Peyer's patch (tissue), 4 donors: ENCODE measurements at regions not wholly inside any gene's neighbourhood (a gene's known extent, or its start where the extent isn't known, plus 50 kb on each side); places are given as distances from the start of the nearest gene placed in this dataset.
"Not testable (repeated sequence)": the region's sequence is repeated elsewhere in the genome, so short reads cannot be mapped to it uniquely, and the experiment has no call there.

Source experiments
- DNase-seq, 3 donors: peaks; one replicate each; pipeline ENCODE4 v3.0.0-alpha.2; 2017 to 2019
- H3K27ac ChIP-seq, 4 donors: fragments of 200-600 bp; sonication (generic); one replicate each; pipeline ENCODE4 v1.5.1; 2016 to 2019
- H3K27me3 ChIP-seq, 2 donors: fragments of 200-600 bp; sonication (generic); one replicate each; pipeline ENCODE4 v1.5.1; 2019
- H3K36me3 ChIP-seq, 3 donors: fragments of 200-600 bp; sonication (generic); one replicate each; pipeline ENCODE4 v1.5.1; 2016 to 2019
- H3K4me1 ChIP-seq, 4 donors: fragments of 200-600 bp; sonication (generic); one replicate each; pipeline ENCODE4 v1.5.1; 2016 to 2019
- H3K4me3 ChIP-seq, 4 donors: fragments of 200-600 bp; sonication (generic); 1 replicate in 3 of 4; 2 replicates in 1 of 4; pipeline ENCODE4 v1.5.1; 2016 to 2019; ENCODE audit warnings: mild to moderate bottlenecking in 1 of 4
- H3K9me3 ChIP-seq, 4 donors: fragments of 200-600 bp; sonication (generic); one replicate each; pipeline ENCODE4 v1.5.1; 2016 to 2019; ENCODE audit warnings: mild to moderate bottlenecking in 1 of 4
- POLR2A ChIP-seq, 2 donors: fragments of 450-650 bp; IDR thresholded peaks; one replicate each; pipeline ENCODE4 v1.5.1; 2017; ENCODE audit warnings: antibody characterized with exemption in 2 of 2, mild to moderate bottlenecking in 2 of 2, moderate library complexity in 2 of 2
- TF ChIP-seq, protein P1 (sequence below), 6 experiments: fragments of 450-650 bp in 4 of 6; fragments of 200-600 bp in 2 of 6; sonication (generic) in 1 of 6; IDR thresholded peaks; one replicate each; pipeline ENCODE4 v1.5.1; 2017 to 2019; ENCODE audit warnings: antibody characterized with exemption in 6 of 6, mild to moderate bottlenecking in 3 of 6, moderate library complexity in 1 of 6

- no peaks in the 10 kb centered on the region for H3K9me3 ChIP-seq
- H3K36me3 ChIP-seq, result no peaks in the 10 kb centered on the region
- no peak for DNase-seq
- H3K4me3 ChIP-seq, result no peak overlapping the region
- TF ChIP-seq, protein P1, sequence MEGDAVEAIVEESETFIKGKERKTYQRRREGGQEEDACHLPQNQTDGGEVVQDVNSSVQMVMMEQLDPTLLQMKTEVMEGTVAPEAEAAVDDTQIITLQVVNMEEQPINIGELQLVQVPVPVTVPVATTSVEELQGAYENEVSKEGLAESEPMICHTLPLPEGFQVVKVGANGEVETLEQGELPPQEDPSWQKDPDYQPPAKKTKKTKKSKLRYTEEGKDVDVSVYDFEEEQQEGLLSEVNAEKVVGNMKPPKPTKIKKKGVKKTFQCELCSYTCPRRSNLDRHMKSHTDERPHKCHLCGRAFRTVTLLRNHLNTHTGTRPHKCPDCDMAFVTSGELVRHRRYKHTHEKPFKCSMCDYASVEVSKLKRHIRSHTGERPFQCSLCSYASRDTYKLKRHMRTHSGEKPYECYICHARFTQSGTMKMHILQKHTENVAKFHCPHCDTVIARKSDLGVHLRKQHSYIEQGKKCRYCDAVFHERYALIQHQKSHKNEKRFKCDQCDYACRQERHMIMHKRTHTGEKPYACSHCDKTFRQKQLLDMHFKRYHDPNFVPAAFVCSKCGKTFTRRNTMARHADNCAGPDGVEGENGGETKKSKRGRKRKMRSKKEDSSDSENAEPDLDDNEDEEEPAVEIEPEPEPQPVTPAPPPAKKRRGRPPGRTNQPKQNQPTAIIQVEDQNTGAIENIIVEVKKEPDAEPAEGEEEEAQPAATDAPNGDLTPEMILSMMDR (IDR thresholded peaks at IDR 0.05), result no peak
- no peak for TF ChIP-seq POLR2A (IDR thresholded peaks at IDR 0.05)
- H3K27me3 ChIP-seq, result peaks cover 0 to 5% of the 10 kb centered on the region in 2 donors
- H3K4me1 ChIP-seq, result peaks cover 0 to 12% (median 0%) of the 10 kb centered on the region in 4 donors
- H3K27ac ChIP-seq, result no peak overlapping the region
Observed at GRCh38 chr12:65739606-65740005, 84.7 kb upstream of the HMGA2 start.

- Histone ChIP-seq H3K27ac (no peak overlapping the region), H3K9me3 (no peaks in the 10 kb centered on the region), H3K4me1 (peaks cover 0 to 12% (median 0%) of the 10 kb centered on the region in 4 donors), H3K27me3 (peaks cover 0 to 5% of the 10 kb centered on the region in 2 donors), H3K4me3 (no peak overlapping the region), H3K36me3 (no peaks in the 10 kb centered on the region)
- no peak for DNase-seq
- TF ChIP-seq, protein P1 (IDR thresholded peaks at IDR 0.05), result no peak
- TF ChIP-seq POLR2A (IDR thresholded peaks at IDR 0.05), result no peak
Observed at GRCh38 chr12:65740506-65740872, 83.8 kb upstream of the HMGA2 start.

DNA sequence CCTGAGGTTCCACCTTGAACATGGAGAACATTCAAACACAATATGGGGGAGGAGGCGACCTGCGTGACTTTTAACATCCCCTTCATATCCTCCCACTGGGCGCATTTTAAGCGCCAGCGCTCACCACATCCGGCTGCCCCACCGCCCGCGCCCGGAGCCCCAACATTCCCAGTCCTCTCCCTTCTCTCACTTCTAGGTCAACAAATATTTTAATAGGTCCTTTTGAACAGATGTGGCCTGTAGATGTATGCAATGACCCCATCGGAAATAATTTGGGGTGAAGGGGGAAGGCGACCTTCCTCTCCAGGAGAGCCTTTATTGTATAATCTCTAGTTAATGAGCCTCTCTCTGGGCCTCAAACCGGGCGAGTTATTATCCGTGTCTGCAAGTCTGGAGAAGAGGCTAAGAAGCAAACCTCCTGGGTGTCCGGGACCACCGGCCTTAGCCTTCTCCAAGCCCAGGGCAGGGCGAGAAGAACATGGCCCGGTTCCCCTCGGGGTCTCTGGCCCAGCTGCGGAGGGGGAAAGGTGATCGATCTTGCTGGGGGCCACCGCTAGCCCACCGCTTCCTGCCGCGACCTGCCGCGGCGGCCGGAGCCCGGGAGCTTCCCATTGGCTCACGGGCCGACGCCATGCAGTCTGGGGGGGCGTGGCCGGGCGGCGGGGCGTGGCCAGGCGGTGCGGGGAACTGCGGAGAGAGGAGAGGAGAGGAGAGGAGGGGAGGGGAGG lies 83.2 kb upstream of the HMGA2 start:
- H3K27me3 ChIP-seq, result peaks cover 0 to 5% of the 10 kb centered on the region in 2 donors

DNA sequence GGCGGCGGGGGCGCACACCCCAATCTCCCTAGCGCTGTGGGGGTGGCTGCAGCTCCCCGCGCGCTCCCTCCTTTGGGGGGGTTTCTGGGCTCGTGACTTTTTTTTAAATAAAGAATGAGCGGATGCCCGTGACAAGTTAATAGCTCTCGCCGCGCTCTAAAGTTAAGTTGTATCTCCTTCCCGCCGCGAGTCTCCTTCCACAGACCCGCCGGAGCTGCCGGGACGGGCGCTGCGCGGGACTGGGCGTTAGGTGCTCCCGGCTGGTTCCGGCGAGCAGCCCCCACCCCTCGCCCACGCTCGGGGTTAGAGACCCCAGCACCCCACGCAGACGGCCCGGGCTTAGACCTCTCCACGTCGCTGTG lies 82.6 kb upstream of the HMGA2 start:
- peaks cover 0 to 12% (median 0%) of the 10 kb centered on the region in 4 donors for H3K4me1 ChIP-seq
- DNase-seq, result no peak
- no peak overlapping the region for H3K27ac ChIP-seq
- H3K4me3 ChIP-seq, result peak overlapping the region; percentile 26 to 62 (median 42)
- H3K27me3 ChIP-seq, result peaks cover 0 to 5% of the 10 kb centered on the region in 2 donors
- H3K36me3 ChIP-seq, result no peaks in the 10 kb centered on the region
- no peaks in the 10 kb centered on the region for H3K9me3 ChIP-seq
- TF ChIP-seq, protein P1 (IDR thresholded peaks at IDR 0.05), result no peak

More for the DNA sequence above, 83.2 kb upstream of the HMGA2 start:
- DNase-seq, result peak in 2 of 3 donors; percentile 81 to 84
- no peak overlapping the region for H3K27ac ChIP-seq
- peaks cover 0 to 12% (median 0%) of the 10 kb centered on the region in 4 donors for H3K4me1 ChIP-seq
- H3K9me3 ChIP-seq, result no peaks in the 10 kb centered on the region
- H3K4me3 ChIP-seq, result peak overlapping the region; percentile 24 to 62 (median 42)
- no peaks in the 10 kb centered on the region for H3K36me3 ChIP-seq
- TF ChIP-seq, protein P1 (IDR thresholded peaks at IDR 0.05), result no peak
- TF ChIP-seq POLR2A (IDR thresholded peaks at IDR 0.05), result no peak

- Histone ChIP-seq H3K9me3 (no peaks in the 10 kb centered on the region), H3K27ac (no peak overlapping the region), H3K27me3 (peaks cover 0 to 5% of the 10 kb centered on the region in 2 donors), H3K36me3 (no peaks in the 10 kb centered on the region), H3K4me3 (peak overlapping the region; percentile 26 to 62 (median 42)), H3K4me1 (peaks cover 0 to 12% (median 0%) of the 10 kb centered on the region in 4 donors)
- TF ChIP-seq, protein P1 (IDR thresholded peaks at IDR 0.05), result no peak
- no peak for TF ChIP-seq POLR2A (IDR thresholded peaks at IDR 0.05)
- DNase-seq, result peak in 1 of 3 donors; percentile 50
Observed at GRCh38 chr12:65742018-65743010, 82.0 kb upstream of the HMGA2 start.

DNA sequence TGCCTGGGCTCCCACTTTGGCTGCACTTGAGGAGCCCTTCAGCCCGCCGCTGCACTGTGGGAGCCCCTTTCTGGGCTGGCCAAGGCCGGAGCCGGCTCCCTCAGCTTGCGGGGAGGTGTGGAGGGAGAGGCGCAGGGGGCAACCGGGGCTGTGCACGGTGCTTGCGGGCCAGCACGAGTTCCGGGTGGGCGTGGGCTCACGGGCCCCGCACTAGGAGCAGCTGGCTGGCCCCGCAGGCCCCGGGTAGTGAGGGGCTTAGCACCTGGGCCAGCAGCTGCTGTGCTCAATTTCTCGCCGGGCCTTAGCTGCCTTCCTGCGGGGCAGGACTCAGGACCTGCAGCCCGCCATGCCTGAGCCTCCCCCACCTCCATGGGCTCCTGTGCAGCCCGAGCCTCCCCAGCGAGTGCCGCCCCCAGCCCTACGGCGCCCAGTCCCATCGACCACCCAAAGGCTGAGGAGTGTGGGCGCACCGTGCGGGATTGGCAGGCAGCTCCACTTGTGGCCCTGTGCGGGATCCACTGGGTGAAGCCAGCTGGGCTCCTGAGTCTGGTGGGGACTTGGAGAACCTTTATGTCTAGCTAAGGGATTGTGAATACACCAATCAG lies 79.9 kb upstream of the HMGA2 start:
- H3K4me1 ChIP-seq, result peaks cover 0 to 12% (median 0%) of the 10 kb centered on the region in 4 donors
- not testable (repeated sequence) for DNase-seq, H3K27ac ChIP-seq, H3K9me3 ChIP-seq, H3K4me3 ChIP-seq, H3K36me3 ChIP-seq, H3K27me3 ChIP-seq
